Omental fat pad (tissue), 3 donors: ENCODE measurements at regions not wholly inside any gene's neighbourhood (a gene's known extent, or its start where the extent isn't known, plus 50 kb on each side); places are given as distances from the start of the nearest gene placed in this dataset.

Experiments
- ATAC-seq: fragments of 150-250 bp; one replicate; pipeline ENCODE4 v1.9.1; 2016; ENCODE audit warnings: mild to moderate bottlenecking, moderate library complexity; ENCODE audit not compliant: low FRiP score
- DNase-seq: peaks from one replicate; pipeline ENCODE4 v3.0.0-alpha.2; 2019; ENCODE audit warnings: low spot score
- TF ChIP-seq, protein P1 (sequence below), 3 donors: fragments of 450-650 bp; IDR thresholded peaks; one replicate each; pipeline ENCODE4 v1.5.1; 2016 to 2017; ENCODE audit warnings: antibody characterized with exemption in 3 of 3, mild to moderate bottlenecking in 3 of 3, moderate library complexity in 2 of 3

DNA sequence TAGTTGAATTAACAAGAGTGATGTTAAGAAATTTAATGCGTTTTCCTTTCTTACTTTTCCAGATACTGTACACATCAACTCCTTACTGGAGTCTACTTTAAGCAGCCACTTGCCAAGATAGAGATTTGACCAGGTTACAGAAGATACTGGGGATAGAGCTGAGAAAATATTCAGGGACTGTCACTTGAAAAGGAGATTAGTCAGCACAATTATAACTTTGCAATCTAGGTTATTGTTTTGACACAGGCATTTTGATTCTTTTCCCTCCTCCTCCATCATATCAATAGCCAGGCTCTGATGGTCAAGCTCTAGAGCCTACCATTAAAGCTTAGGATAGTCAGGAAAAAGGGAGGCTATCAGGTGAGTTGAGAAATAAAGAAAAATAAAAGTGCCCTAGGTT lies 345.9 kb upstream of the ITGA1 start:
- TF ChIP-seq, protein P1, sequence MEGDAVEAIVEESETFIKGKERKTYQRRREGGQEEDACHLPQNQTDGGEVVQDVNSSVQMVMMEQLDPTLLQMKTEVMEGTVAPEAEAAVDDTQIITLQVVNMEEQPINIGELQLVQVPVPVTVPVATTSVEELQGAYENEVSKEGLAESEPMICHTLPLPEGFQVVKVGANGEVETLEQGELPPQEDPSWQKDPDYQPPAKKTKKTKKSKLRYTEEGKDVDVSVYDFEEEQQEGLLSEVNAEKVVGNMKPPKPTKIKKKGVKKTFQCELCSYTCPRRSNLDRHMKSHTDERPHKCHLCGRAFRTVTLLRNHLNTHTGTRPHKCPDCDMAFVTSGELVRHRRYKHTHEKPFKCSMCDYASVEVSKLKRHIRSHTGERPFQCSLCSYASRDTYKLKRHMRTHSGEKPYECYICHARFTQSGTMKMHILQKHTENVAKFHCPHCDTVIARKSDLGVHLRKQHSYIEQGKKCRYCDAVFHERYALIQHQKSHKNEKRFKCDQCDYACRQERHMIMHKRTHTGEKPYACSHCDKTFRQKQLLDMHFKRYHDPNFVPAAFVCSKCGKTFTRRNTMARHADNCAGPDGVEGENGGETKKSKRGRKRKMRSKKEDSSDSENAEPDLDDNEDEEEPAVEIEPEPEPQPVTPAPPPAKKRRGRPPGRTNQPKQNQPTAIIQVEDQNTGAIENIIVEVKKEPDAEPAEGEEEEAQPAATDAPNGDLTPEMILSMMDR (IDR thresholded peaks at IDR 0.05) = no peak

DNA sequence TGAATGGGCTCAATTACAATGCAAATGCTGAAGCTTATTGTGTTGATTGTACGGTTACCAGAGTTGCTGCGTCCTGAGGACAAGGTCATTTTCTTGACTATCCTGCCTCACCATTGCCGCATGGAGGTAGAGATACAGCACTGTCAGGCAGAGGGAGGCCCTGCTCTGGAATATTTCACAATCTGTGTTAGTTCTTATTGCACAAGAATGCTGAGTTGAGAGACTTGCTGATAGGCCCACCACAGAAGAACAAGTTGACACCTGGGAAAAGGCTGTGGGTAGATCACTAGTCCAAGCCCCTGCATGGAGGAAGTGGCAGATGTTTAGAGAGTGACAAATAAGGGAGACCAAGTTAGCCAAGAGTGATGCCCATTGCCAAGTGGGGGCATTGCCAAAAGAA lies 344.5 kb upstream of the ITGA1 start:
- ATAC-seq (no peak), DNase-seq (no peak)
- TF ChIP-seq, protein P1 (IDR thresholded peaks at IDR 0.05) = no peak

More for the DNA sequence above, 345.9 kb upstream of the ITGA1 start:
- DNase-seq (no peak), ATAC-seq (no peak)

DNA sequence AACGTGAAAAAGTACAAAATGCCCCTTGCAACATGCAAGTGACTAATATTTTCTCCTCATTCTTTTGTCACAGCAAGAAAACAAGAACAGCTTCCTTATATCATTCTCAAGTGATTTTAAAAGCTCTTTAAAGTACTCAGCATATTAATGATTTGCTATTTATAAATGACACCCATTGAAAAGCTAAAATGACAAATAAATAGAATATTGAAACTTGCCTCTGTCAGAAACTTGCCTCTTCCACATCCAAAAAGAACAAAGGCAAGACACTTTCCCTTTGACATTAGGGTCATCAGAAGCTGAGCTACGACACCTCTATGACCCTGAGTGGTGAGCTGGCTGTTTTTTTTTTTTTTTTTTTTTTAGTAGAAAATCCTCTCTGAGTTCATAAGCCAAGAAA lies 339.6 kb upstream of the ITGA1 start:
- TF ChIP-seq, protein P1 (IDR thresholded peaks at IDR 0.05) = no peak
- ATAC-seq (no peak), DNase-seq (no peak)

DNA sequence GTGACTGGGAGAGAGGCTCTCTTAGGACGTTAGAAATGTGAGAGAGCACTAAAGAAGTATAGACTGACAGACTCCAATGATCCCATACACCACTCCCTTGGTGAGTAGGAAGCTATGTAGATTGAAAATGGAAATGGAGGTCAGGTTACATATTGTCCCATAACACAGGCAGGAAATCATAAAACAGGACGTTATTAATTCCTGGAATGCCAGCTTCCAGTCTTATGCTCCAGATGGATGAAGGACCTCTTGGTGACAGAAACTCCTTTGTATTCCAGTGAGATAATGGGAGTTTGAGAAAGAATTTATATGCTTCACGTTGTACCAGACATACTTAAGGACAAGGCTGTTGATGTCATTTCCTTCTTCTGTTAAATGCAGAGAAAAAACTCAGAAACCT lies 338.2 kb upstream of the ITGA1 start:
- DNase-seq (no peak), ATAC-seq (no peak)
- TF ChIP-seq, protein P1 (IDR thresholded peaks at IDR 0.05) = no peak

DNA sequence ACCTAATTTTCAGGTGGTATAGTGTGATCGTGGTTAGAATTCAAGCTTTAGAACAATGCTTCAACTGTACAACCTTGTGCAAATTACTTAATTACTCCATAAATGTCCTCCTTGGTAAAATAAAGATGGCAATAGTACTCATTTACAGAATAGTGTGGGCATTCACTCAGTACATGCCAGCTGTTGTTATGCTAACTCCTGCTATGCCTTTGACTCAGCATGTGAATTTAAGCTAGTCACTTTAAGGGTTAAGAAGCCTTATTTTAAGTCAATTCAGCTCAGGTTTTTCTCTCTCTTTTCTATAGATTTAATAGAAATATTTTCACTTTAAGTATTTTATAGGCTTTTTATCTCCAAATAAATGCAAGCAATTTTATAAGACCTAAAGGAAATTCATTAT lies 335.6 kb upstream of the ITGA1 start:
- TF ChIP-seq, protein P1 (IDR thresholded peaks at IDR 0.05) = no peak
- no peak for ATAC-seq

DNA sequence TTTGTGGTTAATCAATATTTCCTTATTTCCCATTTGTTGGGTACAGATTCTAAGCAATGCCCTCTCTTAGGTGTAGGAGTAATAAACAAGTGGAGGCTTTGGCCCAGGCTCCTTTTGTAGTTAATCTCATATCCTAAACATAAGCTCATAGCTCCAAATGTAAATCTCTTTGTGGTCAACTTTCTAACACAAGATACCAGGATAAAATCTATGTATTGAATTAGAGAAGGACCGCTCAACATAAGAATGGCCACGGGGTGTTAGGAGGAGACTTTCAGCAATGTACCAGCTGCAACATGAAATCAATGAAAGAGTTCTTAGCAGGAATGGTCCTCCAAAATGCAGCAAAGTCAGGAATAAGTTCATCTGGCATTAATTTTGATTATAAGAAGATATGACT lies 334.5 kb upstream of the ITGA1 start:
- TF ChIP-seq, protein P1 (IDR thresholded peaks at IDR 0.05) = no peak
- DNase-seq (no peak), ATAC-seq (no peak)

More for the DNA sequence above, 335.6 kb upstream of the ITGA1 start:
- DNase-seq = no peak

DNA sequence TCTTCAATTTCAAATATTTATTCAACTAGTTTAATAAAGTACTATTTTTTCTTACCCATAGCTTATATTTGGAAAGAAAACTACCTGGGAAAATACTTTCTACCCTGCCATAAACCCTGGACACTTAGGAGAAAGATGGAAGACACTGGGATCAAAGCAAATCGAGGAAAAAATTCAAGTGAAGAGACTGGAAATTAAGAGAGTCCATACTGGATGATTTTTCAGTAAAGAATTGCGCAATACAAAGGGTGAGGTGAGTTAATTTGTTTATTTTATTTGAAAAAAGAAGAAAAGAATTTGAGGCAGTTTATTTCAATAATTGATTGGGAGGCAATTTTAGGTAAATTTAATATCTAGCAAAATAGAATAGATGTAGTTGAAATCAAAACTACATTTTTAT lies 331.8 kb upstream of the ITGA1 start:
- TF ChIP-seq, protein P1 (IDR thresholded peaks at IDR 0.05) = no peak
- no peak for ATAC-seq

More for the DNA sequence above, 331.8 kb upstream of the ITGA1 start:
- DNase-seq = no peak
